Fibroblast of pulmonary artery (primary cell): ENCODE measurements at regions not wholly inside any gene's neighbourhood (a gene's known extent, or its start where the extent isn't known, plus 50 kb on each side); places are given as distances from the start of the nearest gene placed in this dataset.

Experiments used
- DNase-seq: peaks from one replicate; pipeline ENCODE4 v3.0.0-alpha.2; 2010; ENCODE audit warnings: low read depth
- H3K4me3 ChIP-seq: replicated peaks from 2 replicates; pipeline ENCODE4 v1.5.1; 2011; ENCODE audit warnings: low read depth, mild to moderate bottlenecking, control low read depth, low read length, moderate library complexity
- TF ChIP-seq, protein P1 (sequence below): IDR thresholded peaks from 2 replicates; pipeline ENCODE4 v1.5.1; 2011; ENCODE audit warnings: mild to moderate bottlenecking, control low read depth, low read length, inconsistent platforms; ENCODE audit errors: missing control alignments

DNA sequence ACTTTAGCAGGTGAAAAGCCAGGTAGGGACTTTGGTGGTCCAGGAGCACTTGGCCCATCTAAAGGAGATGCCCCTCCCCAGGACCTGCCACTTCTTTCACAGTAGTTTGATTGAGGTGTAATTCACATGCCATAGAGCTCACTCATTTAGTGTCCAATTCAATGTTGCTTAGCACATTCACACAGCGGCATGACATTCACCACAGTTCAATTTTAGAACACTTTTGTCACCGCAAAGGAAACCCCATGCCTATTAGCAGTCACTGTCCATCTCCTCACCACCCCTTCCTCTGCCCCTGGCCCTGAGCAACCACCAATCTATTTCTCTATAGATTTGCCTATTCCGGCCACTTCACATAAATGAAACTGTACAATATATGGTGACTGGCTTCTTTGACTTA is 211.6 kb upstream of the ZMIZ1 start:
- no peak overlapping the region for H3K4me3 ChIP-seq
- DNase-seq = no peak
- TF ChIP-seq, protein P1, sequence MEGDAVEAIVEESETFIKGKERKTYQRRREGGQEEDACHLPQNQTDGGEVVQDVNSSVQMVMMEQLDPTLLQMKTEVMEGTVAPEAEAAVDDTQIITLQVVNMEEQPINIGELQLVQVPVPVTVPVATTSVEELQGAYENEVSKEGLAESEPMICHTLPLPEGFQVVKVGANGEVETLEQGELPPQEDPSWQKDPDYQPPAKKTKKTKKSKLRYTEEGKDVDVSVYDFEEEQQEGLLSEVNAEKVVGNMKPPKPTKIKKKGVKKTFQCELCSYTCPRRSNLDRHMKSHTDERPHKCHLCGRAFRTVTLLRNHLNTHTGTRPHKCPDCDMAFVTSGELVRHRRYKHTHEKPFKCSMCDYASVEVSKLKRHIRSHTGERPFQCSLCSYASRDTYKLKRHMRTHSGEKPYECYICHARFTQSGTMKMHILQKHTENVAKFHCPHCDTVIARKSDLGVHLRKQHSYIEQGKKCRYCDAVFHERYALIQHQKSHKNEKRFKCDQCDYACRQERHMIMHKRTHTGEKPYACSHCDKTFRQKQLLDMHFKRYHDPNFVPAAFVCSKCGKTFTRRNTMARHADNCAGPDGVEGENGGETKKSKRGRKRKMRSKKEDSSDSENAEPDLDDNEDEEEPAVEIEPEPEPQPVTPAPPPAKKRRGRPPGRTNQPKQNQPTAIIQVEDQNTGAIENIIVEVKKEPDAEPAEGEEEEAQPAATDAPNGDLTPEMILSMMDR = no peak

- no peak for DNase-seq
- TF ChIP-seq, protein P1 = no peak
- H3K4me3 ChIP-seq = no peak overlapping the region
Observed at GRCh38 chr10:78859266-78859665, 209.5 kb upstream of the ZMIZ1 start.

- no peak overlapping the region for H3K4me3 ChIP-seq
- TF ChIP-seq, protein P1 = no peak
- no peak for DNase-seq
Observed at GRCh38 chr10:78859769-78860168, 209.0 kb upstream of the ZMIZ1 start.

GRCh38 chr10:78860260-78860914 is 208.4 kb upstream of the ZMIZ1 start:
- TF ChIP-seq, protein P1 = no peak
- no peak overlapping the region for H3K4me3 ChIP-seq
- DNase-seq = no peak

- DNase-seq = no peak
- TF ChIP-seq, protein P1 = no peak
- H3K4me3 ChIP-seq = no peak overlapping the region
Observed at GRCh38 chr10:78861529-78862327, 207.0 kb upstream of the ZMIZ1 start.

- TF ChIP-seq, protein P1 = no peak
- H3K4me3 ChIP-seq = no peak overlapping the region
- no peak for DNase-seq
Observed at GRCh38 chr10:78862328-78862640, 206.5 kb upstream of the ZMIZ1 start.
